PC-9 (cell line): ENCODE measurements at regions not wholly inside any gene's neighbourhood (a gene's known extent, or its start where the extent isn't known, plus 50 kb on each side); places are given as distances from the start of the nearest gene placed in this dataset.

Source experiments
- EZH2 ChIP-seq: fragments of 200-600 bp; sonication (generic); IDR thresholded peaks from 2 replicates; pipeline ENCODE4 v1.8.0; 2017; ENCODE audit warnings: antibody characterized with exemption, low read depth
- TF ChIP-seq, protein P1 (sequence below): fragments of 200-600 bp; sonication (generic); conservative IDR thresholded peaks from 2 replicates; pipeline ENCODE4 v1.6.1; 2017; ENCODE audit warnings: mixed run types, antibody characterized with exemption, mild to moderate bottlenecking, moderate library complexity

DNA sequence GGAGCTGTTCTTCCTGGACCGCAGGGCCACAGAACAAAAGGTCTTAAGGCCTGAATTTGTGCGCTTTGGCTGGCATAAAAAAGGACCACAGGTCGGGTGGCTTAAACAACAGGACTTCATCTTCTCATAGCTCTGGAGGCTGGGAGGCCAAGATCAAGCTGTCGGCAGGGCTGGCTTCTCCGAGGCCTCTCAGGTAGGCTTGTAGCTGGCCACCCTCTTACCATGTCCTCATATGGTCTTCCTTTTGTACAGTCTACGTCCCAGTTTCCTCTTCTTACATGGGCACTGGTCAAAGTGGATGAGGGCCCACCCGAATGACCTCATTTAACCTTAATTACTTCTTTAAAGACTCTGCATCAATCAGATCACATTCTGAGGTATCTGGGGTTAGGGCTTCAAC lies 257.6 kb downstream of the CBLN1 start:
- TF ChIP-seq, protein P1, sequence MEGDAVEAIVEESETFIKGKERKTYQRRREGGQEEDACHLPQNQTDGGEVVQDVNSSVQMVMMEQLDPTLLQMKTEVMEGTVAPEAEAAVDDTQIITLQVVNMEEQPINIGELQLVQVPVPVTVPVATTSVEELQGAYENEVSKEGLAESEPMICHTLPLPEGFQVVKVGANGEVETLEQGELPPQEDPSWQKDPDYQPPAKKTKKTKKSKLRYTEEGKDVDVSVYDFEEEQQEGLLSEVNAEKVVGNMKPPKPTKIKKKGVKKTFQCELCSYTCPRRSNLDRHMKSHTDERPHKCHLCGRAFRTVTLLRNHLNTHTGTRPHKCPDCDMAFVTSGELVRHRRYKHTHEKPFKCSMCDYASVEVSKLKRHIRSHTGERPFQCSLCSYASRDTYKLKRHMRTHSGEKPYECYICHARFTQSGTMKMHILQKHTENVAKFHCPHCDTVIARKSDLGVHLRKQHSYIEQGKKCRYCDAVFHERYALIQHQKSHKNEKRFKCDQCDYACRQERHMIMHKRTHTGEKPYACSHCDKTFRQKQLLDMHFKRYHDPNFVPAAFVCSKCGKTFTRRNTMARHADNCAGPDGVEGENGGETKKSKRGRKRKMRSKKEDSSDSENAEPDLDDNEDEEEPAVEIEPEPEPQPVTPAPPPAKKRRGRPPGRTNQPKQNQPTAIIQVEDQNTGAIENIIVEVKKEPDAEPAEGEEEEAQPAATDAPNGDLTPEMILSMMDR: no peak
- no peak for TF ChIP-seq EZH2
